H1 (cell line): ENCODE measurements at regions not wholly inside any gene's neighbourhood (a gene's known extent, or its start where the extent isn't known, plus 50 kb on each side); places are given as distances from the start of the nearest gene placed in this dataset.

Experiments used
- CTCF ChIA-PET: fragments of 300-600 bp; sonication (Branson Sonifier 250); formaldehyde crosslinking; loops from one replicate; lab custom pipeline; 2021; ENCODE audit not compliant: partially characterized antibody; lab: Charles Lee
- POLR2A ChIA-PET: fragments of 300-600 bp; sonication (Branson Sonifier 250); formaldehyde crosslinking; loops from one replicate; lab custom pipeline; 2021; ENCODE audit warnings: inconsistent platforms; ENCODE audit not compliant: partially characterized antibody; lab: Charles Lee
- DNase-seq, 2 experiments: peaks; one replicate each; pipeline versions ENCODE4 v3.0.0 to v3.0.0-alpha.2; 2010 to 2022; ENCODE audit warnings: low spot score in 2 of 2, low read depth in 1 of 2, mixed read lengths in 1 of 2
- FAIRE-seq: peaks from 2 replicates; lab custom pipeline; 2011; peaks lifted over from hg19 to GRCh38; lab: Jason Lieb, UNC
- H2AFZ ChIP-seq: 2 replicates; pipeline ENCODE4 v1.8.1; 2012; ENCODE audit warnings: low read length, inconsistent platforms
- H2AK5ac ChIP-seq: 2 replicates; pipeline ENCODE4 v1.6.1; 2013; ENCODE audit warnings: low read depth, low read length
- H2BK120ac ChIP-seq: replicated peaks from 2 replicates; pipeline ENCODE3; 2013; ENCODE audit warnings: low read depth, low read length, inconsistent platforms
- H2BK12ac ChIP-seq: 2 replicates; pipeline ENCODE4 v1.6.1; 2013; ENCODE audit warnings: low read depth, low read length
- H2BK15ac ChIP-seq: 2 replicates; pipeline ENCODE4 v1.6.1; 2013; ENCODE audit warnings: low read length
- H2BK20ac ChIP-seq: 2 replicates; pipeline ENCODE4 v1.6.1; 2013; ENCODE audit warnings: low read length
- H2BK5ac ChIP-seq: 2 replicates; pipeline ENCODE4 v1.6.1; 2013; ENCODE audit warnings: low read depth, low read length
- H3K14ac ChIP-seq: 2 replicates; pipeline ENCODE4 v1.6.1; 2013; ENCODE audit warnings: inconsistent platforms; ENCODE audit not compliant: insufficient read length
- H3K18ac ChIP-seq: 2 replicates; pipeline ENCODE4 v1.6.1; 2013; ENCODE audit warnings: low read length; ENCODE audit errors: extremely low read depth
- H3K23ac ChIP-seq: 2 replicates; pipeline ENCODE4 v1.6.1; 2013; ENCODE audit warnings: inconsistent platforms; ENCODE audit not compliant: insufficient read length
- H3K23me2 ChIP-seq: 2 replicates; pipeline ENCODE4 v1.6.1; 2013; ENCODE audit warnings: low read depth, low read length
- H3K27ac ChIP-seq: 2 replicates; pipeline ENCODE4 v1.6.1; 2011; ENCODE audit warnings: low read depth, low read length, inconsistent platforms
- H3K27me3 ChIP-seq, 4 experiments: replicated peaks in 1 of 4; 1 replicate in 1 of 4; 2 replicates in 3 of 4; pipeline versions ENCODE4 v1.6.1 to v1.8.1; 2011 to 2013; ENCODE audit warnings: low read length in 3 of 4, mild to moderate bottlenecking in 3 of 4, inconsistent platforms in 2 of 4, mixed read lengths in 2 of 4, moderate library complexity in 1 of 4; ENCODE audit not compliant: control insufficient read depth in 3 of 4, insufficient read depth in 3 of 4; ENCODE audit errors: extremely low read depth in 1 of 4
- H3K36me3 ChIP-seq, 4 experiments: 2 replicates each; pipeline versions ENCODE4 v1.6.1 to v1.8.1; 2011 to 2013; ENCODE audit warnings: mild to moderate bottlenecking in 4 of 4, low read length in 3 of 4, moderate library complexity in 2 of 4, control low read depth in 1 of 4, inconsistent platforms in 1 of 4; ENCODE audit not compliant: insufficient read depth in 4 of 4, control insufficient read depth in 2 of 4
- H3K4ac ChIP-seq: replicated peaks from 2 replicates; pipeline ENCODE3; 2013; ENCODE audit warnings: low read length, low read depth, mixed read lengths, inconsistent platforms; ENCODE audit not compliant: insufficient read length
- H3K4me1 ChIP-seq, 4 experiments: replicated peaks in 1 of 4; 1 replicate in 1 of 4; 2 replicates in 3 of 4; pipeline versions ENCODE4 v1.6.1 to v1.8.1; 2011 to 2013; ENCODE audit warnings: low read length in 3 of 4, inconsistent platforms in 2 of 4, mixed read lengths in 1 of 4; ENCODE audit not compliant: insufficient read depth in 4 of 4, control insufficient read depth in 3 of 4
- H3K4me2 ChIP-seq, 2 experiments: 2 replicates each; pipeline versions ENCODE4 v1.6.1 to v1.8.1; 2011 to 2013; ENCODE audit warnings: low read depth in 2 of 2, low read length in 2 of 2, control low read depth in 1 of 2, inconsistent platforms in 1 of 2, mild to moderate bottlenecking in 1 of 2; ENCODE audit not compliant: insufficient read depth in 1 of 2
- H3K4me3 ChIP-seq, 4 experiments: fragments of 200-600, 300-600 bp in 1 of 4; sonication (generic), shearing (Covaris generic), sonication (Bioruptor Twin) in 1 of 4; 2 replicates each; pipeline versions ENCODE4 v1.5.1 to v1.8.1; 2011 to 2016; ENCODE audit warnings: low read length in 4 of 4, low read depth in 3 of 4, control low read depth in 2 of 4, inconsistent platforms in 2 of 4, mild to moderate bottlenecking in 2 of 4, mixed read lengths in 1 of 4, moderate library complexity in 1 of 4; ENCODE audit not compliant: insufficient read depth in 2 of 4; ENCODE audit errors: extremely low read depth in 1 of 4
- H3K56ac ChIP-seq: replicated peaks from 2 replicates; pipeline ENCODE3; 2013; ENCODE audit warnings: low read depth, mild to moderate bottlenecking, mixed read lengths, low read length, inconsistent platforms; ENCODE audit not compliant: insufficient read length
- H3K79me1 ChIP-seq: 2 replicates; pipeline ENCODE4 v1.6.1; 2013; ENCODE audit warnings: low read depth, low read length, control low read depth
- H3K79me2 ChIP-seq, 2 experiments: 2 replicates each; pipeline versions ENCODE4 v1.6.1 to v1.8.1; 2012 to 2013; ENCODE audit warnings: low read length in 2 of 2, mild to moderate bottlenecking in 2 of 2, inconsistent platforms in 1 of 2; ENCODE audit not compliant: insufficient read depth in 2 of 2, control insufficient read depth in 1 of 2
- H3K9ac ChIP-seq, 4 experiments: replicated peaks in 1 of 4; 1 replicate in 1 of 4; 2 replicates in 3 of 4; pipeline versions ENCODE4 v1.6.1 to v1.8.1; 2011 to 2013; ENCODE audit warnings: low read depth in 3 of 4, low read length in 3 of 4, control low read depth in 2 of 4, mild to moderate bottlenecking in 2 of 4, moderate library complexity in 2 of 4, inconsistent platforms in 1 of 4; ENCODE audit errors: extremely low read depth in 1 of 4
- H3K9me3 ChIP-seq, 2 experiments: 2 replicates each; pipeline versions ENCODE4 v1.6.1 to v1.8.1; 2012 to 2013; ENCODE audit warnings: mild to moderate bottlenecking in 2 of 2, moderate library complexity in 2 of 2, control low read depth in 1 of 2, inconsistent platforms in 1 of 2, low read depth in 1 of 2, low read length in 1 of 2, mixed read lengths in 1 of 2; ENCODE audit not compliant: insufficient read depth in 2 of 2
- H4K20me1 ChIP-seq, 2 experiments: replicated peaks in 1 of 2; 2 replicates each; pipeline versions ENCODE3 to v1.8.1; 2011 to 2013; ENCODE audit warnings: inconsistent platforms in 2 of 2, low read length in 2 of 2, mild to moderate bottlenecking in 1 of 2; ENCODE audit not compliant: insufficient read depth in 2 of 2, control insufficient read depth in 1 of 2
- H4K5ac ChIP-seq: 2 replicates; pipeline ENCODE4 v1.6.1; 2013; ENCODE audit warnings: low read length, low read depth, mixed read lengths, inconsistent platforms; ENCODE audit not compliant: insufficient read length
- H4K8ac ChIP-seq: 2 replicates; pipeline ENCODE4 v1.8.0; 2013; ENCODE audit warnings: mild to moderate bottlenecking, moderate library complexity, low read length, inconsistent platforms; ENCODE audit not compliant: insufficient read depth; ENCODE audit errors: extremely low read depth
- H4K91ac ChIP-seq: replicated peaks from 2 replicates; pipeline ENCODE3; 2013; ENCODE audit warnings: low read length, mixed read lengths, inconsistent platforms; ENCODE audit not compliant: insufficient read length
- CEBPB ChIP-seq: IDR thresholded peaks from 2 replicates; pipeline ENCODE4 v1.6.1; 2012; ENCODE audit warnings: low read depth, low read length
- EP300 ChIP-seq, 2 experiments: IDR thresholded peaks; 1 replicate in 1 of 2; 2 replicates in 1 of 2; pipeline ENCODE4 v1.6.1; 2011 to 2012; ENCODE audit warnings: low read depth in 2 of 2, low read length in 2 of 2, mild to moderate bottlenecking in 2 of 2, borderline replicate concordance in 1 of 2, inconsistent platforms in 1 of 2, moderate library complexity in 1 of 2
- JUN ChIP-seq: IDR thresholded peaks from 2 replicates; pipeline ENCODE4 v1.6.1; 2011; ENCODE audit warnings: low read depth, mild to moderate bottlenecking, improper control_type of control experiment, low read length
- RBBP5 ChIP-seq: IDR thresholded peaks from 2 replicates; pipeline ENCODE4 v1.7.1; 2012; ENCODE audit warnings: low read depth, mild to moderate bottlenecking, inconsistent platforms, low read length, moderate library complexity, borderline replicate concordance
- RFX5 ChIP-seq: IDR thresholded peaks from 2 replicates; pipeline ENCODE4 v1.6.1; 2011; ENCODE audit warnings: low read depth, low read length, improper control_type of control experiment, borderline replicate concordance
- RNF2 ChIP-seq: fragments of 200-900, 300-1000 bp; sonication (generic); IDR thresholded peaks from 2 replicates; pipeline ENCODE4 v1.7.1; 2016; ENCODE audit warnings: borderline replicate concordance, low read depth, mild to moderate bottlenecking, antibody characterized with exemption, low read length; ENCODE audit not compliant: poor library complexity, severe bottlenecking; ENCODE audit errors: missing control alignments
- SRF ChIP-seq: IDR thresholded peaks from 2 replicates; pipeline ENCODE4 v1.6.1; 2011; ENCODE audit warnings: mild to moderate bottlenecking, low read depth, low read length, moderate library complexity
- TAF7 ChIP-seq: optimal IDR thresholded peaks from 2 replicates; pipeline ENCODE3; 2011; ENCODE audit warnings: low read depth, mild to moderate bottlenecking, inconsistent platforms, low read length, moderate library complexity, borderline replicate concordance
- TBP ChIP-seq: IDR thresholded peaks from 2 replicates; pipeline ENCODE4 v1.6.1; 2011; ENCODE audit warnings: low read depth, low read length, improper control_type of control experiment
- ZNF274 ChIP-seq: IDR thresholded peaks from 2 replicates; pipeline ENCODE4 v1.7.0; 2012; ENCODE audit warnings: low read length, borderline replicate concordance; ENCODE audit errors: extremely low read depth

DNA sequence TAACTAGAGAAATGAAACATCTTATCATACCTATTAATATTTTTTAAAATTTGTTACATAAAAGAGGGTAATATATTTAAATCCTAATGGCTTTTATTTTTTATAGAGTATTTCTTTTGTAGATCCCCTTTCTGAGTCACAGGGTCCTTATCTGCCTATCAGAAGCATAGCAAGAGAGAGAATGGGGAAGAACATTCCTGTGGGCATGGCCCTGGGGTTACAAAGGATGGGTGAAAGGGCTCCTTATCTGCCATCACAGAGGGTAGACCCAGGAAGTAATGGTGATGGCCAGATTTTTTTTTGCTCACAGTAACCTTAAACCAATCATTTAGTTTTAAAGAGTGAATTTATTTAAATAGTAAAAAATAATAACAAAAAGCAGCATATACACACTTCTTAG, 582.1 kb upstream of the HTR1E start:
- no peak overlapping the region for H4K5ac ChIP-seq
- no peak overlapping the region for H3K27ac ChIP-seq
- ChIA-PET POLR2A (no interaction called here), CTCF (interaction anchor here (0.6 to 1.4 kb wide), 2 partner anchors 402 to 432 kb away, joined by 3 to 4 read pairs; no protein-coding TSS in a partner anchor)
- no peak overlapping the region for H3K14ac ChIP-seq
- no peak overlapping the region for H2BK5ac ChIP-seq
- no peak overlapping the region for H3K9ac ChIP-seq
- H3K18ac ChIP-seq = no peak overlapping the region
- H3K56ac ChIP-seq = no peak overlapping the region
- H4K91ac ChIP-seq = no peak overlapping the region
- no peak overlapping the region for H2BK12ac ChIP-seq
- no peak overlapping the region for H2AFZ ChIP-seq
- no peak overlapping the region for H2BK20ac ChIP-seq
- peaks cover 0 to 6% of the 10 kb centered on the region in 2 experiments; a peak in 1 of 4 replicates for H3K9me3 ChIP-seq
- H3K4ac ChIP-seq = no peak overlapping the region
- no peak overlapping the region for H4K8ac ChIP-seq
- no peaks in the 10 kb centered on the region for H3K23me2 ChIP-seq
- H3K4me1 ChIP-seq = no peaks in the 10 kb centered on the region
- no peak for TF ChIP-seq ZNF274
- TF ChIP-seq TAF7 = no peak
- no peak for TF ChIP-seq EP300 (IDR thresholded peaks at IDR 0.05; ENCODE audit: borderline replicate concordance in 1 of 2, low read depth in 2 of 2, low read length in 2 of 2)
- TF ChIP-seq JUN = no peak
- TF ChIP-seq TBP = no peak
- no peak for TF ChIP-seq RNF2
- no peak for TF ChIP-seq RBBP5
- no peak for TF ChIP-seq CEBPB
- TF ChIP-seq SRF = no peak
- TF ChIP-seq RFX5 = no peak
- H2AK5ac ChIP-seq = no peak overlapping the region
- H3K79me2 ChIP-seq = no peaks in the 10 kb centered on the region
- H3K4me2 ChIP-seq = no peak overlapping the region
- no peak overlapping the region for H2BK120ac ChIP-seq
- H4K20me1 ChIP-seq = no peaks in the 10 kb centered on the region
- no peaks in the 10 kb centered on the region for H3K36me3 ChIP-seq
- no peak overlapping the region for H3K23ac ChIP-seq
- no peak overlapping the region for H2BK15ac ChIP-seq
- no peaks in the 10 kb centered on the region for H3K27me3 ChIP-seq
- DNase-seq (no peak), FAIRE-seq (no peak)
- H3K4me3 ChIP-seq = no peak overlapping the region
- no peaks in the 10 kb centered on the region for H3K79me1 ChIP-seq
